PFSK-1 (cell line): ENCODE measurements at regions not wholly inside any gene's neighbourhood (a gene's known extent, or its start where the extent isn't known, plus 50 kb on each side); places are given as distances from the start of the nearest gene placed in this dataset.

Experiments
- POLR2AphosphoS5 ChIP-seq: IDR thresholded peaks from 2 replicates; pipeline ENCODE4 v1.6.1; 2012; ENCODE audit warnings: low read depth, mild to moderate bottlenecking, control low read depth, low read length, moderate library complexity
- SIN3A ChIP-seq: IDR thresholded peaks from 2 replicates; pipeline ENCODE4 v1.6.1; 2012; ENCODE audit warnings: mild to moderate bottlenecking, low read length, moderate library complexity, borderline replicate concordance; ENCODE audit not compliant: insufficient read depth
- TAF1 ChIP-seq: IDR thresholded peaks from 2 replicates; pipeline ENCODE4 v1.6.1; 2012; ENCODE audit warnings: low read length, control low read depth, borderline replicate concordance; ENCODE audit not compliant: insufficient read depth
- TF ChIP-seq, protein P1 (sequence below), 2 experiments: IDR thresholded peaks; 2 replicates each; pipeline versions ENCODE4 v1.6.1 to v1.8.0; 2011 to 2012; ENCODE audit warnings: low read depth in 2 of 2, low read length in 2 of 2, control low read depth in 1 of 2, inconsistent platforms in 1 of 2, mild to moderate bottlenecking in 1 of 2, moderate library complexity in 1 of 2; ENCODE audit not compliant: insufficient read depth in 1 of 2

- TF ChIP-seq POLR2AphosphoS5 (no peak), SIN3A (no peak), TAF1 (no peak)
- TF ChIP-seq, protein P1, sequence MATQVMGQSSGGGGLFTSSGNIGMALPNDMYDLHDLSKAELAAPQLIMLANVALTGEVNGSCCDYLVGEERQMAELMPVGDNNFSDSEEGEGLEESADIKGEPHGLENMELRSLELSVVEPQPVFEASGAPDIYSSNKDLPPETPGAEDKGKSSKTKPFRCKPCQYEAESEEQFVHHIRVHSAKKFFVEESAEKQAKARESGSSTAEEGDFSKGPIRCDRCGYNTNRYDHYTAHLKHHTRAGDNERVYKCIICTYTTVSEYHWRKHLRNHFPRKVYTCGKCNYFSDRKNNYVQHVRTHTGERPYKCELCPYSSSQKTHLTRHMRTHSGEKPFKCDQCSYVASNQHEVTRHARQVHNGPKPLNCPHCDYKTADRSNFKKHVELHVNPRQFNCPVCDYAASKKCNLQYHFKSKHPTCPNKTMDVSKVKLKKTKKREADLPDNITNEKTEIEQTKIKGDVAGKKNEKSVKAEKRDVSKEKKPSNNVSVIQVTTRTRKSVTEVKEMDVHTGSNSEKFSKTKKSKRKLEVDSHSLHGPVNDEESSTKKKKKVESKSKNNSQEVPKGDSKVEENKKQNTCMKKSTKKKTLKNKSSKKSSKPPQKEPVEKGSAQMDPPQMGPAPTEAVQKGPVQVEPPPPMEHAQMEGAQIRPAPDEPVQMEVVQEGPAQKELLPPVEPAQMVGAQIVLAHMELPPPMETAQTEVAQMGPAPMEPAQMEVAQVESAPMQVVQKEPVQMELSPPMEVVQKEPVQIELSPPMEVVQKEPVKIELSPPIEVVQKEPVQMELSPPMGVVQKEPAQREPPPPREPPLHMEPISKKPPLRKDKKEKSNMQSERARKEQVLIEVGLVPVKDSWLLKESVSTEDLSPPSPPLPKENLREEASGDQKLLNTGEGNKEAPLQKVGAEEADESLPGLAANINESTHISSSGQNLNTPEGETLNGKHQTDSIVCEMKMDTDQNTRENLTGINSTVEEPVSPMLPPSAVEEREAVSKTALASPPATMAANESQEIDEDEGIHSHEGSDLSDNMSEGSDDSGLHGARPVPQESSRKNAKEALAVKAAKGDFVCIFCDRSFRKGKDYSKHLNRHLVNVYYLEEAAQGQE (IDR thresholded peaks at IDR 0.05; ENCODE audit: insufficient read depth in 1 of 2, low read depth in 2 of 2, low read length in 2 of 2), result no peak
Observed at GRCh38 chrX:39938466-39938865, 159.3 kb downstream of the BCOR start.
